ENCODE measurements at regions not wholly inside any gene's neighbourhood (a gene's known extent, or its start where the extent isn't known, plus 50 kb on each side); places are given as distances from the start of the nearest gene placed in this dataset.
A peak's percentile ranks its signal among the peaks of the same experiment; 100 is the strongest.

- no peak for TF ChIP-seq CBX2 (IDR thresholded peaks at IDR 0.05; ENCODE audit: low read depth, low read length)
- TF ChIP-seq CBX2 (CRISPR knock-in tag; IDR thresholded peaks at IDR 0.05; ENCODE audit: low read depth) = no peak
- 0 out of 2 replicates have a peak, but pooled peaks have one; percentile 3 for TF ChIP-seq CHD4 (IDR thresholded peaks at IDR 0.05; ENCODE audit: borderline replicate concordance, low read length)
- no peak for TF ChIP-seq SRSF1 (optimal IDR thresholded peaks at IDR 0.05; ENCODE audit: low read depth, low read length)
- TF ChIP-seq TCF7 (IDR thresholded peaks at IDR 0.05; ENCODE audit: low read depth) = no peak
- TF ChIP-seq ZNF530 (CRISPR knock-in tag; IDR thresholded peaks at IDR 0.05; ENCODE audit: low read depth) = no peak
- TF ChIP-seq ZNF337 (CRISPR knock-in tag; IDR thresholded peaks at IDR 0.05; ENCODE audit: borderline replicate concordance, low read depth) = 0 out of 2 replicates have a peak, but pooled peaks have one; percentile 69
- TF ChIP-seq GLMP (CRISPR knock-in tag; IDR thresholded peaks at IDR 0.05; ENCODE audit: borderline replicate concordance) = no peak
- TF ChIP-seq RFX1 (IDR thresholded peaks at IDR 0.05) = no peak
- TF ChIP-seq ZFP91 (CRISPR knock-in tag; IDR thresholded peaks at IDR 0.05; ENCODE audit: borderline replicate concordance) = no peak
- TF ChIP-seq TFAP4 (IDR thresholded peaks at IDR 0.05; ENCODE audit: borderline replicate concordance, low read depth) = peak; percentile 58; the same call in 1 of the 2 replicates
- no peak for TF ChIP-seq ZBTB7B (CRISPR knock-in tag; IDR thresholded peaks at IDR 0.05)
- no peak for TF ChIP-seq ZNF3 (CRISPR knock-in tag; IDR thresholded peaks at IDR 0.05)
Observed at GRCh38 chr5:173826086-173826427, 62.1 kb upstream of the CPEB4 start (continued).

Measured in HepG2 (cell line).